K562 (cell line): ENCODE measurements at regions not wholly inside any gene's neighbourhood (a gene's known extent, or its start where the extent isn't known, plus 50 kb on each side); places are given as distances from the start of the nearest gene placed in this dataset.

Experiments
- C11orf30 ChIP-seq: fragments of 450-650 bp; IDR thresholded peaks from 2 replicates; pipeline ENCODE4 v1.6.1; 2016; ENCODE audit warnings: low read depth, mild to moderate bottlenecking
- CBX3 ChIP-seq, 2 experiments: IDR thresholded peaks; 1 replicate in 1 of 2; 2 replicates in 1 of 2; pipeline ENCODE4 v1.6.1; 2012; ENCODE audit warnings: inconsistent platforms in 2 of 2, low read length in 2 of 2, borderline replicate concordance in 1 of 2, control low read depth in 1 of 2
- EHMT2 ChIP-seq: fragments of 450-650 bp; IDR thresholded peaks from 2 replicates; pipeline ENCODE4 v1.6.1; 2018; ENCODE audit warnings: antibody characterized with exemption
- GATAD2B ChIP-seq: fragments of 450-650 bp; IDR thresholded peaks from 2 replicates; pipeline ENCODE4 v1.6.1; 2017; ENCODE audit warnings: mild to moderate bottlenecking, borderline replicate concordance
- NFE2L1 ChIP-seq: fragments of 450-650 bp; IDR thresholded peaks from 2 replicates; pipeline ENCODE4 v1.6.1; 2016; ENCODE audit warnings: missing genetic modification characterization, low read depth, mild to moderate bottlenecking, missing compliant biosample characterization, moderate library complexity, borderline replicate concordance
- NFYB ChIP-seq: IDR thresholded peaks from 2 replicates; pipeline ENCODE4 v1.6.1; 2011; ENCODE audit warnings: mild to moderate bottlenecking, moderate library complexity; ENCODE audit not compliant: insufficient read length; ENCODE audit errors: extremely low read depth
- RBM25 ChIP-seq: fragments of 200-400 bp; formaldehyde crosslinking; IDR thresholded peaks from 2 replicates; pipeline ENCODE4 v1.6.1; 2018; ENCODE audit warnings: low read length, low read depth, moderate library complexity; ENCODE audit not compliant: severe bottlenecking
- SNIP1 ChIP-seq: fragments of 450-650 bp; IDR thresholded peaks from 2 replicates; pipeline ENCODE4 v1.7.1; 2017; ENCODE audit warnings: low read depth, mild to moderate bottlenecking
- TAF9B ChIP-seq: fragments of 450-650 bp; IDR thresholded peaks from 2 replicates; pipeline ENCODE4 v1.6.1; 2018; ENCODE audit warnings: mild to moderate bottlenecking; ENCODE audit not compliant: partially characterized antibody
- TARDBP ChIP-seq: fragments of 450-650 bp; IDR thresholded peaks from 2 replicates; pipeline ENCODE4 v1.6.1; 2016
- TF ChIP-seq, protein P1 (sequence below): fragments of 250-450 bp; sonication (Bioruptor Pico); IDR thresholded peaks from 2 replicates; pipeline ENCODE4 v1.4.0; 2020; ENCODE audit warnings: borderline replicate concordance
- TF ChIP-seq, protein P2 (sequence below): fragments of 150-350 bp; conservative IDR thresholded peaks from 2 replicates; pipeline ENCODE4 v1.6.1; 2014; ENCODE audit warnings: low read length
- TF ChIP-seq, protein P3 (sequence below): fragments of 250-450 bp; sonication (Bioruptor Pico); IDR thresholded peaks from 2 replicates; pipeline ENCODE4 v1.5.0; 2020; ENCODE audit warnings: mild to moderate bottlenecking, borderline replicate concordance
- TF ChIP-seq, protein P4 (sequence below): fragments of 250-450 bp; sonication (Bioruptor Pico); IDR thresholded peaks from 2 replicates; pipeline ENCODE4 v1.8.0; 2022; ENCODE audit warnings: moderate library complexity, mild to moderate bottlenecking, inconsistent platforms

DNA sequence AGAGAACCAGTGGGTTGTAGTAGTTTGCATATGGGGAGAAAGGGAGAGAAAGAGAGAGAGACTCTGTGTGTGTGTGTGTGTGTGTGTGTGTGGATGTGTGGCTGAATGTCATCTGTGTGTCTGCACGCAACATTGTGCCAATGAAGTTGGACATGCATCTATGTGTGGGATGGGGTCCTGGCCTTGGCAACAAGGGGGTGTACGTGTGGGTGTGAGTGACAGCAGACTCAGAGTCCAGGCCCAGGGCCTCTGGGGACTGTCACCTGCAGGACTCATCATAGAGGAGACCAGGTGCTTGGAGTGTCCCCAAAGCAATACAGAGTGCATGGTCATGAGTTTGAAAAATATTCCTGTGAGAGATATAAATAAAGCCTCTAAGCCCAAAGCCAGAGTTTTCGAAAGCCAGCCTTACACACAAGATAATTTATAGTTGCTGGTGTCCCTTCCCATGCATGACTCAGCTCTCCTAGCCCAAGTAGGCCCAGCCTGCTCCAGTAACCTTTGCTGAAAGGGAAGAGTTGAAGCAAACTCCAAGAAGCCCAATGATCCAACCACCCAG, 59.9 kb downstream of the TNP1 start (continued):
- TF ChIP-seq, protein P1, sequence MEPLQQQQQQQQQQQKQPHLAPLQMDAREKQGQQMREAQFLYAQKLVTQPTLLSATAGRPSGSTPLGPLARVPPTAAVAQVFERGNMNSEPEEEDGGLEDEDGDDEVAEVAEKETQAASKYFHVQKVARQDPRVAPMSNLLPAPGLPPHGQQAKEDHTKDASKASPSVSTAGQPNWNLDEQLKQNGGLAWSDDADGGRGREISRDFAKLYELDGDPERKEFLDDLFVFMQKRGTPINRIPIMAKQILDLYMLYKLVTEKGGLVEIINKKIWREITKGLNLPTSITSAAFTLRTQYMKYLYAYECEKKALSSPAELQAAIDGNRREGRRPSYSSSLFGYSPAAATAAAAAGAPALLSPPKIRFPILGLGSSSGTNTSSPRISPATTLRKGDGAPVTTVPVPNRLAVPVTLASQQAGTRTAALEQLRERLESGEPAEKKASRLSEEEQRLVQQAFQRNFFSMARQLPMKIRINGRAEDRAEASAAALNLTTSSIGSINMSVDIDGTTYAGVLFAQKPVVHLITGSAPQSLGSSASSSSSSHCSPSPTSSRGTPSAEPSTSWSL (CRISPR knock-in tag), result no peak
- TF ChIP-seq, protein P2, sequence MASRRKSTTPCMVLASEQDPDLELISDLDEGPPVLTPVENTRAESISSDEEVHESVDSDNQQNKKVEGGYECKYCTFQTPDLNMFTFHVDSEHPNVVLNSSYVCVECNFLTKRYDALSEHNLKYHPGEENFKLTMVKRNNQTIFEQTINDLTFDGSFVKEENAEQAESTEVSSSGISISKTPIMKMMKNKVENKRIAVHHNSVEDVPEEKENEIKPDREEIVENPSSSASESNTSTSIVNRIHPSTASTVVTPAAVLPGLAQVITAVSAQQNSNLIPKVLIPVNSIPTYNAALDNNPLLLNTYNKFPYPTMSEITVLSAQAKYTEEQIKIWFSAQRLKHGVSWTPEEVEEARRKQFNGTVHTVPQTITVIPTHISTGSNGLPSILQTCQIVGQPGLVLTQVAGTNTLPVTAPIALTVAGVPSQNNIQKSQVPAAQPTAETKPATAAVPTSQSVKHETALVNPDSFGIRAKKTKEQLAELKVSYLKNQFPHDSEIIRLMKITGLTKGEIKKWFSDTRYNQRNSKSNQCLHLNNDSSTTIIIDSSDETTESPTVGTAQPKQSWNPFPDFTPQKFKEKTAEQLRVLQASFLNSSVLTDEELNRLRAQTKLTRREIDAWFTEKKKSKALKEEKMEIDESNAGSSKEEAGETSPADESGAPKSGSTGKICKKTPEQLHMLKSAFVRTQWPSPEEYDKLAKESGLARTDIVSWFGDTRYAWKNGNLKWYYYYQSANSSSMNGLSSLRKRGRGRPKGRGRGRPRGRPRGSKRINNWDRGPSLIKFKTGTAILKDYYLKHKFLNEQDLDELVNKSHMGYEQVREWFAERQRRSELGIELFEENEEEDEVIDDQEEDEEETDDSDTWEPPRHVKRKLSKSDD, result no peak
- TF ChIP-seq, protein P3, sequence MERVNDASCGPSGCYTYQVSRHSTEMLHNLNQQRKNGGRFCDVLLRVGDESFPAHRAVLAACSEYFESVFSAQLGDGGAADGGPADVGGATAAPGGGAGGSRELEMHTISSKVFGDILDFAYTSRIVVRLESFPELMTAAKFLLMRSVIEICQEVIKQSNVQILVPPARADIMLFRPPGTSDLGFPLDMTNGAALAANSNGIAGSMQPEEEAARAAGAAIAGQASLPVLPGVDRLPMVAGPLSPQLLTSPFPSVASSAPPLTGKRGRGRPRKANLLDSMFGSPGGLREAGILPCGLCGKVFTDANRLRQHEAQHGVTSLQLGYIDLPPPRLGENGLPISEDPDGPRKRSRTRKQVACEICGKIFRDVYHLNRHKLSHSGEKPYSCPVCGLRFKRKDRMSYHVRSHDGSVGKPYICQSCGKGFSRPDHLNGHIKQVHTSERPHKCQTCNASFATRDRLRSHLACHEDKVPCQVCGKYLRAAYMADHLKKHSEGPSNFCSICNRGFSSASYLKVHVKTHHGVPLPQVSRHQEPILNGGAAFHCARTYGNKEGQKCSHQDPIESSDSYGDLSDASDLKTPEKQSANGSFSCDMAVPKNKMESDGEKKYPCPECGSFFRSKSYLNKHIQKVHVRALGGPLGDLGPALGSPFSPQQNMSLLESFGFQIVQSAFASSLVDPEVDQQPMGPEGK (CRISPR knock-in tag), result no peak
- TF ChIP-seq CBX3 (IDR thresholded peaks at IDR 0.05; ENCODE audit: borderline replicate concordance in 1 of 2, low read length in 2 of 2), result no peak
- TF ChIP-seq RBM25, result no peak
- TF ChIP-seq TAF9B, result no peak
- TF ChIP-seq, protein P4, sequence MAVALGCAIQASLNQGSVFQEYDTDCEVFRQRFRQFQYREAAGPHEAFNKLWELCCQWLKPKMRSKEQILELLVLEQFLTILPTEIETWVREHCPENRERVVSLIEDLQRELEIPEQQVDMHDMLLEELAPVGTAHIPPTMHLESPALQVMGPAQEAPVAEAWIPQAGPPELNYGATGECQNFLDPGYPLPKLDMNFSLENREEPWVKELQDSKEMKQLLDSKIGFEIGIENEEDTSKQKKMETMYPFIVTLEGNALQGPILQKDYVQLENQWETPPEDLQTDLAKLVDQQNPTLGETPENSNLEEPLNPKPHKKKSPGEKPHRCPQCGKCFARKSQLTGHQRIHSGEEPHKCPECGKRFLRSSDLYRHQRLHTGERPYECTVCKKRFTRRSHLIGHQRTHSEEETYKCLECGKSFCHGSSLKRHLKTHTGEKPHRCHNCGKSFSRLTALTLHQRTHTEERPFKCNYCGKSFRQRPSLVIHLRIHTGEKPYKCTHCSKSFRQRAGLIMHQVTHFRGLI, result no peak
- no peak for TF ChIP-seq NFYB
- TF ChIP-seq C11orf30, result peak; percentile 82
- TF ChIP-seq TARDBP, result no peak
- TF ChIP-seq GATAD2B, result no peak
- TF ChIP-seq NFE2L1 (tag), result peak; percentile 79
- 0 out of 2 replicates have a peak, but pooled peaks have one; percentile 27 for TF ChIP-seq EHMT2
- no peak for TF ChIP-seq SNIP1
